GM23248 (cell line): ENCODE measurements at regions not wholly inside any gene's neighbourhood (a gene's known extent, or its start where the extent isn't known, plus 50 kb on each side); places are given as distances from the start of the nearest gene placed in this dataset.

Experiments
- EZH2 ChIP-seq: fragments of 200-600 bp; sonication (generic); IDR thresholded peaks from 2 replicates; pipeline ENCODE4 v1.6.1; 2018; ENCODE audit warnings: antibody characterized with exemption, mild to moderate bottlenecking; ENCODE audit not compliant: insufficient read depth, poor library complexity, severe bottlenecking
- EZH2phosphoT487 ChIP-seq: fragments of 200-600 bp; sonication (generic); IDR thresholded peaks from 2 replicates; pipeline ENCODE4 v1.6.1; 2018; ENCODE audit warnings: antibody characterized with exemption, moderate library complexity, mild to moderate bottlenecking, low read depth; ENCODE audit not compliant: insufficient read depth

DNA sequence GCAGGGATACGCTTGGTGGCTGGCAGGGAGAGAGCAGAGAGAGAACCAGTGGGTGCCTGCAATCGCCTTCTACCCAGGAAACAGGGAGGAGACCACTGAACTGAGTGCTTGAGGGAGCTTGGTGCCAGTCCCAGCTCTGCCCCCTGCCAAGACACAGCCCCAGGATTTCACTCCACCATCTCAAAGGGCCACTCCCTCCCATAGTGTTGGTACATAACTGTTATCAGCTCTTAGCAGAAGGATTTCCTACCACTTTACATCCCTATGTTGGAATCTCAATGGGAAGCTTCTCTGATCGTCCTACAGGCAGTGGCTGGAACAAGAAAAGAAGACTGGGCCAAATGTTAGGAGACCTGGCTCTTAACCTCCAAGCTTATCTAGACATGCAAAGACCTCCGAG, 157.4 kb upstream of the FOXN3 start:
- TF ChIP-seq EZH2, result no peak
- TF ChIP-seq EZH2phosphoT487, result no peak
